IMR-90 (cell line): ENCODE measurements at regions not wholly inside any gene's neighbourhood (a gene's known extent, or its start where the extent isn't known, plus 50 kb on each side); places are given as distances from the start of the nearest gene placed in this dataset.

Experiments
- ATAC-seq: fragments of 200-7000 bp; cut with Tn5 transposase; 2 replicates; pipeline ENCODE4 v1.9.1; 2020; ENCODE audit warnings: low read depth, mild to moderate bottlenecking, moderate library complexity
- BruUV-seq: library from RNA; stranded (reverse); fragments of 400-500 nt; replicated peaks from 2 replicates; lab custom pipeline; 2021; lab: Mats Ljungman, UMichigan
- CTCF ChIA-PET: fragments of 300-600 bp; formaldehyde crosslinking; extraction: SDS; loops from one replicate; lab custom pipeline; 2021; ENCODE audit warnings: antibody characterized with exemption; lab: Yijun Ruan, JAX
- POLR2A ChIA-PET: fragments of 300-600 bp; sonication (Branson Sonifier 250); formaldehyde crosslinking; loops from one replicate; lab custom pipeline; 2022; ENCODE audit warnings: antibody characterized with exemption; ENCODE audit not compliant: unreplicated experiment; lab: Charles Lee
- DNase-seq: peaks from one replicate; pipeline ENCODE4 v3.0.0; 2013
- H2AFZ ChIP-seq: replicated peaks from 2 replicates; pipeline ENCODE3; 2013; ENCODE audit warnings: low read length, mild to moderate bottlenecking; ENCODE audit not compliant: poor library complexity
- H2AK5ac ChIP-seq: 2 replicates; pipeline ENCODE4 v1.6.1; 2013; ENCODE audit warnings: low read depth, low read length, inconsistent platforms
- H2AK9ac ChIP-seq: replicated peaks from 2 replicates; pipeline ENCODE3; 2013; ENCODE audit warnings: mild to moderate bottlenecking, low read depth, low read length, moderate library complexity; ENCODE audit not compliant: poor library complexity
- H2BK120ac ChIP-seq: 2 replicates; pipeline ENCODE4 v1.6.1; 2013; ENCODE audit warnings: low read depth, low read length, inconsistent platforms
- H2BK15ac ChIP-seq: 3 replicates; pipeline ENCODE4 v1.6.1; 2013; ENCODE audit warnings: low read depth, low read length, inconsistent platforms
- H2BK20ac ChIP-seq: 2 replicates; pipeline ENCODE4 v1.6.1; 2013; ENCODE audit warnings: low read depth, mild to moderate bottlenecking, inconsistent platforms, low read length, moderate library complexity
- H2BK5ac ChIP-seq: 2 replicates; pipeline ENCODE4 v1.6.1; 2013; ENCODE audit warnings: mild to moderate bottlenecking, low read depth, low read length, inconsistent platforms; ENCODE audit not compliant: poor library complexity, severe bottlenecking
- H3K14ac ChIP-seq: replicated peaks from 2 replicates; pipeline ENCODE4 v1.6.1; 2013; ENCODE audit warnings: low read depth, low read length, inconsistent platforms
- H3K18ac ChIP-seq: 2 replicates; pipeline ENCODE4 v1.6.1; 2013; ENCODE audit warnings: low read depth, low read length, control low read depth
- H3K23ac ChIP-seq: 2 replicates; pipeline ENCODE4 v1.6.1; 2013; ENCODE audit warnings: low read depth, low read length, inconsistent platforms
- H3K27ac ChIP-seq: 2 replicates; pipeline ENCODE4 v1.5.1; 2013; ENCODE audit warnings: mild to moderate bottlenecking, control low read depth, low read length; ENCODE audit not compliant: insufficient read depth
- H3K27me3 ChIP-seq: 2 replicates; pipeline ENCODE4 v1.6.1; 2013; ENCODE audit warnings: low read length; ENCODE audit not compliant: control insufficient read depth, insufficient read depth
- H3K36me3 ChIP-seq: 2 replicates; pipeline ENCODE4 v1.6.1; 2013; ENCODE audit warnings: low read length, mixed read lengths; ENCODE audit not compliant: control insufficient read depth, insufficient read depth
- H3K4ac ChIP-seq: 2 replicates; pipeline ENCODE4 v1.6.1; 2013; ENCODE audit warnings: low read depth, low read length, inconsistent platforms
- H3K4me1 ChIP-seq: 2 replicates; pipeline ENCODE4 v1.6.1; 2013; ENCODE audit warnings: low read length, mixed read lengths; ENCODE audit not compliant: control insufficient read depth, insufficient read depth
- H3K4me2 ChIP-seq: 2 replicates; pipeline ENCODE4 v1.6.1; 2013; ENCODE audit warnings: low read depth, mild to moderate bottlenecking, control low read depth, low read length, moderate library complexity
- H3K4me3 ChIP-seq: 2 replicates; pipeline ENCODE4 v1.5.1; 2013; ENCODE audit warnings: low read depth, mild to moderate bottlenecking, control low read depth, low read length, moderate library complexity; ENCODE audit not compliant: insufficient read depth
- H3K56ac ChIP-seq: 2 replicates; pipeline ENCODE4 v1.6.1; 2013; ENCODE audit warnings: low read length, inconsistent platforms; ENCODE audit not compliant: insufficient read depth; ENCODE audit errors: extremely low read depth
- H3K79me1 ChIP-seq, 2 experiments: 2 replicates each; pipeline ENCODE4 v1.6.1; 2013; ENCODE audit warnings: low read length in 2 of 2, inconsistent platforms in 1 of 2, low read depth in 1 of 2
- H3K9ac ChIP-seq: 2 replicates; pipeline ENCODE4 v1.6.1; 2013; ENCODE audit warnings: low read depth, low read length, control low read depth
- H3K9me1 ChIP-seq: 2 replicates; pipeline ENCODE4 v1.6.1; 2013; ENCODE audit warnings: low read length, inconsistent platforms; ENCODE audit not compliant: insufficient read depth
- H3K9me3 ChIP-seq: 2 replicates; pipeline ENCODE4 v1.6.1; 2013; ENCODE audit warnings: low read length; ENCODE audit not compliant: control insufficient read depth, insufficient read depth
- H4K20me1 ChIP-seq: 2 replicates; pipeline ENCODE4 v1.6.1; 2013; ENCODE audit warnings: low read length, inconsistent platforms; ENCODE audit not compliant: insufficient read depth
- H4K5ac ChIP-seq: 2 replicates; pipeline ENCODE4 v1.6.1; 2013; ENCODE audit warnings: mild to moderate bottlenecking, low read depth, low read length, control low read depth
- H4K8ac ChIP-seq, 2 experiments: 2 replicates each; pipeline ENCODE4 v1.6.1; 2013; ENCODE audit warnings: low read depth in 2 of 2, low read length in 2 of 2, control low read depth in 1 of 2, inconsistent platforms in 1 of 2
- H4K91ac ChIP-seq: 2 replicates; pipeline ENCODE4 v1.6.1; 2013; ENCODE audit warnings: low read depth, low read length, inconsistent platforms; ENCODE audit not compliant: insufficient read depth
- BHLHE40 ChIP-seq: fragments of 150-350 bp; IDR thresholded peaks from 2 replicates; pipeline ENCODE4 v1.6.1; 2016; ENCODE audit warnings: mild to moderate bottlenecking, low read depth, low read length
- CEBPB ChIP-seq: IDR thresholded peaks from 2 replicates; pipeline ENCODE4 v1.6.1; 2012; ENCODE audit warnings: low read depth, low read length, improper control_type of control experiment
- CHD1 ChIP-seq: IDR thresholded peaks from 2 replicates; pipeline ENCODE4 v1.6.1; 2012; ENCODE audit warnings: low read depth, low read length, improper control_type of control experiment
- FOS ChIP-seq: fragments of 150-350 bp; IDR thresholded peaks from 2 replicates; pipeline ENCODE4 v1.6.1; 2016; ENCODE audit warnings: low read depth, low read length
- MAFK ChIP-seq: IDR thresholded peaks from 2 replicates; pipeline ENCODE4 v1.6.1; 2012; ENCODE audit warnings: low read depth, low read length, improper control_type of control experiment
- MXI1 ChIP-seq: IDR thresholded peaks from 2 replicates; pipeline ENCODE4 v1.6.1; 2012; ENCODE audit warnings: low read depth, mild to moderate bottlenecking, low read length, moderate library complexity, borderline replicate concordance
- POLR2A ChIP-seq: IDR thresholded peaks from 2 replicates; pipeline ENCODE4 v1.6.1; 2012; ENCODE audit warnings: mild to moderate bottlenecking, low read depth, low read length
- RAD21 ChIP-seq: IDR thresholded peaks from 2 replicates; pipeline ENCODE4 v1.6.1; 2012; ENCODE audit warnings: low read length, improper control_type of control experiment
- RFX5 ChIP-seq: IDR thresholded peaks from 2 replicates; pipeline ENCODE4 v1.8.0; 2012; ENCODE audit warnings: low read depth, mild to moderate bottlenecking, low read length, moderate library complexity
- SMC3 ChIP-seq: fragments of 150-350 bp; IDR thresholded peaks from 2 replicates; pipeline ENCODE4 v1.6.1; 2016; ENCODE audit warnings: low read depth, mild to moderate bottlenecking, antibody characterized with exemption, low read length, moderate library complexity
- USF2 ChIP-seq: fragments of 150-350 bp; IDR thresholded peaks from 2 replicates; pipeline ENCODE4 v1.6.1; 2017; ENCODE audit warnings: mild to moderate bottlenecking, antibody characterized with exemption, low read length, low read depth
- WGBS, 2 experiments: methylation state at CpG; one replicate each; pipeline versions ENCODE4 v1.1.5 to v1.1.7; 2013; ENCODE audit warnings: missing lambda C conversion rate in 2 of 2; ENCODE audit not compliant: insufficient read length in 1 of 2; ENCODE audit errors: extremely low coverage in 2 of 2; 5-methylcytosine and 5-hydroxymethylcytosine counted together
- dilution Hi-C: fragments of 300-500 bp; cut with HindIII; formaldehyde crosslinking; loops from one replicate; pipeline ENCODE4 v1.14.3; 2018; ENCODE audit warnings: low sequenced_read_pairs; ENCODE audit not compliant: unreplicated experiment
- in situ Hi-C: fragments of 300-500 bp; cut with MboI; formaldehyde crosslinking; loops from 3 replicates; pipeline ENCODE4 v1.14.3; 2019; ENCODE audit warnings: low sequenced_read_pairs, inconsistent platforms, mixed read lengths
- intact Hi-C: fragments of 100-400 bp; cut with micrococcal nuclease; formaldehyde crosslinking; loops from 2 replicates; pipeline ENCODE4 v1.10.0; 2022
- TF ChIP-seq, protein P1 (sequence below): conservative IDR thresholded peaks from 2 replicates; pipeline ENCODE4 v1.5.1; 2012; ENCODE audit warnings: mild to moderate bottlenecking, low read depth, low read length, improper control_type of control experiment
- TF ChIP-seq, protein P2 (sequence below): fragments of 150-350 bp; IDR thresholded peaks from 2 replicates; pipeline ENCODE4 v1.6.1; 2016; ENCODE audit warnings: low read depth, mild to moderate bottlenecking, low read length, moderate library complexity, borderline replicate concordance

- WGBS, 2 experiments, result no CpG with 5 or more reads among the region's 2 CpGs
- dilution Hi-C loops, result no loop called here
- peaks cover 2% of the 10 kb centered on the region; the same call in 1 of the 2 replicates for H3K9me3 ChIP-seq
- no peaks in the 10 kb centered on the region for H3K9me1 ChIP-seq
- H2AFZ ChIP-seq, result no peak overlapping the region
- no peak overlapping the region for H3K27ac ChIP-seq
- POLR2A ChIA-PET, result no interaction called here
- no peak overlapping the region for H3K23ac ChIP-seq
- ATAC-seq, result no peak
- H3K14ac ChIP-seq, result no peak overlapping the region
- H4K20me1 ChIP-seq, result no peaks in the 10 kb centered on the region
- no peak overlapping the region for H3K18ac ChIP-seq
- H3K79me1 ChIP-seq, result no peaks in the 10 kb centered on the region
- TF ChIP-seq CHD1, result no peak
- TF ChIP-seq USF2, result no peak
- no peak for TF ChIP-seq SMC3
- no peak for TF ChIP-seq MAFK
- no peak for TF ChIP-seq CEBPB
- TF ChIP-seq POLR2A, result no peak
- TF ChIP-seq, protein P1, sequence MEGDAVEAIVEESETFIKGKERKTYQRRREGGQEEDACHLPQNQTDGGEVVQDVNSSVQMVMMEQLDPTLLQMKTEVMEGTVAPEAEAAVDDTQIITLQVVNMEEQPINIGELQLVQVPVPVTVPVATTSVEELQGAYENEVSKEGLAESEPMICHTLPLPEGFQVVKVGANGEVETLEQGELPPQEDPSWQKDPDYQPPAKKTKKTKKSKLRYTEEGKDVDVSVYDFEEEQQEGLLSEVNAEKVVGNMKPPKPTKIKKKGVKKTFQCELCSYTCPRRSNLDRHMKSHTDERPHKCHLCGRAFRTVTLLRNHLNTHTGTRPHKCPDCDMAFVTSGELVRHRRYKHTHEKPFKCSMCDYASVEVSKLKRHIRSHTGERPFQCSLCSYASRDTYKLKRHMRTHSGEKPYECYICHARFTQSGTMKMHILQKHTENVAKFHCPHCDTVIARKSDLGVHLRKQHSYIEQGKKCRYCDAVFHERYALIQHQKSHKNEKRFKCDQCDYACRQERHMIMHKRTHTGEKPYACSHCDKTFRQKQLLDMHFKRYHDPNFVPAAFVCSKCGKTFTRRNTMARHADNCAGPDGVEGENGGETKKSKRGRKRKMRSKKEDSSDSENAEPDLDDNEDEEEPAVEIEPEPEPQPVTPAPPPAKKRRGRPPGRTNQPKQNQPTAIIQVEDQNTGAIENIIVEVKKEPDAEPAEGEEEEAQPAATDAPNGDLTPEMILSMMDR, result no peak
- TF ChIP-seq RAD21, result no peak
- no peak for TF ChIP-seq MXI1
- TF ChIP-seq, protein P2, sequence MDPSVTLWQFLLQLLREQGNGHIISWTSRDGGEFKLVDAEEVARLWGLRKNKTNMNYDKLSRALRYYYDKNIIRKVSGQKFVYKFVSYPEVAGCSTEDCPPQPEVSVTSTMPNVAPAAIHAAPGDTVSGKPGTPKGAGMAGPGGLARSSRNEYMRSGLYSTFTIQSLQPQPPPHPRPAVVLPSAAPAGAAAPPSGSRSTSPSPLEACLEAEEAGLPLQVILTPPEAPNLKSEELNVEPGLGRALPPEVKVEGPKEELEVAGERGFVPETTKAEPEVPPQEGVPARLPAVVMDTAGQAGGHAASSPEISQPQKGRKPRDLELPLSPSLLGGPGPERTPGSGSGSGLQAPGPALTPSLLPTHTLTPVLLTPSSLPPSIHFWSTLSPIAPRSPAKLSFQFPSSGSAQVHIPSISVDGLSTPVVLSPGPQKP, result no peak
- TF ChIP-seq RFX5, result no peak
- no peak for TF ChIP-seq FOS
- no peak for TF ChIP-seq BHLHE40
- CTCF ChIA-PET, result no interaction called here
- no peak overlapping the region for H3K4me3 ChIP-seq
- H2BK15ac ChIP-seq, result no peak overlapping the region
- H2BK120ac ChIP-seq, result no peak overlapping the region
- no peaks in the 10 kb centered on the region for H3K27me3 ChIP-seq
- intact Hi-C loops, result no loop called here
- H3K4ac ChIP-seq, result no peak overlapping the region
- H4K5ac ChIP-seq, result no peak overlapping the region
- no peaks in the 10 kb centered on the region for H3K36me3 ChIP-seq
- BruUV-seq, result no TSS peak
- in situ Hi-C loops, result no loop called here
- no peak overlapping the region for H2AK5ac ChIP-seq
- DNase-seq, result no peak
- H2BK20ac ChIP-seq, result no peak overlapping the region
- H4K91ac ChIP-seq, result no peak overlapping the region
- no peak overlapping the region for H2BK5ac ChIP-seq
- H3K9ac ChIP-seq, result no peak overlapping the region
- no peak overlapping the region for H3K56ac ChIP-seq
- H3K4me1 ChIP-seq, result no peaks in the 10 kb centered on the region
- no peak overlapping the region for H4K8ac ChIP-seq
- no peak overlapping the region for H3K4me2 ChIP-seq
- no peak overlapping the region for H2AK9ac ChIP-seq
Measured at GRCh38 chr4:66516940-66517339, 846.7 kb upstream of the EPHA5 start.
